ENCODE measurements at regions not wholly inside any gene's neighbourhood (a gene's known extent, or its start where the extent isn't known, plus 50 kb on each side); places are given as distances from the start of the nearest gene placed in this dataset.
A peak's percentile ranks its signal among the peaks of the same experiment; 100 is the strongest.

DNA sequence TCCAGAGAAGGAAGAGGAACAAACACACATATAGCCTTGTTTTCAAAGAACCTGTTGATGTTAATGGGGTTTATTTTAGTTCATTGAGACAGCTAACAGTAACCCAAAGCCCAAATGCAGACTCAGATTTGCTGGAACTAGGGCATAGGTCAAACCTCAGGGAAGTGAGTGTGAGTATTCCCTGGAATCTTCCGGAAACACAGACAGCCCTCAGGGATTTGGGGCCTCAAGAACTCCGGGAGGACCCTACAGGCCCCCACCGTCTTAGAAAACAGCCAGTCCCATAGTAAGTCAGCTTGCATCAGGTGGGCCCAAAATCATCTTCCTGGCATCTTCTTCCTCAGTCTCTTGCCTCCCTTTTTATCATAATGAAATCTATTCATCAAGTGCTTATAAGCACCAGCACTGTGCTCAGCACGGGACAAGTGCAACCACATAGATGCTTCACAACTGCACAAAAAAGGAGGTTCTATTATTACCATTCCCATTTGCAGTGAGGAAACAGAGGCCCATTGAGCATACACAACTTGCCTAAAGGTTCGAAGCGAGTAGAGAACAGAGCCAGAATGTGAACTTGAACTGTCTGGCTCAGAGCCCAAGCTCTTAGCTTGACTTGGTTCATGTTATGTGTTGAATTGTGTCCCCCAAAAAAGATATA, 50.2 kb upstream of the BCL11A start:
- TF ChIP-seq GATA2 (IDR thresholded peaks at IDR 0.05; ENCODE audit: low read depth, low read length): no peak
- no peak for TF ChIP-seq GATA3 (IDR thresholded peaks at IDR 0.05; ENCODE audit: low read depth, low read length)

DNA sequence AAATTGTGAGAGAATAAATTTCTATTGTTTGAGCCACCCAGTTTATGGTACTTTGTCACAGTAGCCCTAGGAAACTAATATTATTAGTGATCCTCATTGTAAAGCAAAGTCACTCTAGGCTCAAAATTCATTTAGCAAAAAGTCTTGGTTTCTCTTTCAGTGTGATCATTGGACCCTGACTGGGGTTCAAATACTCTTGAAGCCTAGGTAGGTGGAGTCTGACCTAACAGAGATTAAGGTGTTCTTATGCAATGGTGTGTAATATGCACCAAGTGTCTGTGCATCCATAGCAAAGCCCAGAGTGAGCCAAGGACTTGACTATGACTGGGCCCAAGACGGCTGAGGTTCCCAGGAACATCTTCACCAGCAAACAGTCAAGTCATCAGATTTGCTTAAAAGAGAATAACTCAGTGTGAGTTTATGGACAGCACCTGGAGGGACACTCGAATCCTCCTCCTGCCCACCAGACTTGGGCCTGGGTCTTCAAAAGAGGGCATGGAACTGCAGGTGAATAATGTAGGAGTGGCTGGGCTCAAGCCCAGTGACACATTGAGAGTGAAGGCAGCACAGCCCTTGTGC, 51.1 kb upstream of the BCL11A start:
- TF ChIP-seq GATA3 (IDR thresholded peaks at IDR 0.05; ENCODE audit: low read depth, low read length) (no peak), GATA2 (IDR thresholded peaks at IDR 0.05; ENCODE audit: low read depth, low read length) (no peak)

DNA sequence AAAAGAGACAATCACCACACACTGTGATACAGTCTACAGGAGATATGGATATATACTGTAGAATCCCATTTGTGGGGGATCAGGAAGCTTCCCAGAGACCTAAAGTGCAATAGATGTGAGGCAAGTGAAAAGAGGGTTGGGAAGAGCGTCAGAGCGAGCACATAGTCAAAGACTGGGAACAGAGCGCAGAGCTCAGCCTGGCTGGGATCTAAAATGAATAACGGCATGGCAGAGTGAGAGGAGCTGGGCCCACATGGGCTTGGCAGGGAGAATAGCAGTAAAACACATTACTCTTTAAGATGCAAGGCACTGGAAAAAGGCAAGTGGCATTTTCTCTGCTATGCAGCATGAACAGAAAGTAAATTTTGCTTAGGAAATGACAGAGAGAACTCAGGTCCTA, 52.4 kb upstream of the BCL11A start:
- TF ChIP-seq GATA3 (IDR thresholded peaks at IDR 0.05; ENCODE audit: low read depth, low read length) (no peak), GATA2 (IDR thresholded peaks at IDR 0.05; ENCODE audit: low read depth, low read length) (no peak)

DNA sequence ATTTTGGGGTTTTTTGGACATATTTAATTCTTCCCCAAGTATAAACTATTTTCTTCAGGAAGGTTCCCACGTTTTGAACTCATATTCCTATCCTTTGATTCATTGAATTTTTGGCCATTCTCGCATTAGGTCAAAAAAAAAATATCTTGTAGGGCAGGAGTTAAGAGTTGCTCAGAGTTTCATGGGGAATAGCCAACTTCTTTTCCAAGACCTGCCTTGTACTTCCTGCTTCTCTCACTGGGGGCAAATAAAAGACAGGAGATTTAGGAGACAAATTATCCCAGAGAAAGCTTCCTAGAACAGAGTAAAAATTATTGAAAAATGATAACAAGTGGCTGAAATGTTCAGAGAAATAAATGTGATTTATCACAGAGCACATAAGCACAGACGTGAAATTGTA, 55.2 kb upstream of the BCL11A start:
- TF ChIP-seq GATA3 (IDR thresholded peaks at IDR 0.05; ENCODE audit: low read depth, low read length): no peak
- no peak for TF ChIP-seq GATA2 (IDR thresholded peaks at IDR 0.05; ENCODE audit: low read depth, low read length)

DNA sequence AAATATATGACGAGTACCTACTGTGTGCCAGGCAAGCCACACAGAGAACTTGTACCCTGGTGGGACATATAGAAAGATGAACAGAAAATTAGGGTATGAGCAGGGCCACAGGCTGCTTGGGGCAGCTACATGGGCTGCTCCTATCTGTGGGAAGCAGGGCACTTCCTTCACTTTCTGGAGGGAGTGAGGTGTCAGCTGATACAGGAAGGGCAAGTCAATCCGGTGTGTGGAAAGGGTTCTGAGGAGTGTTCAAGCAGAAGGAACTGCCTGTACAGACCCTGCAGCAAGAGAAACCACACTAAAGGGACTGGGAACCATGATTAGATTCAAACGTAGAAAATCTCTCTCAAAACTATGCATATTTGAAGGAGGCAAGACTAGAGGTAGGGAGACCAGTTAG, 58.6 kb upstream of the BCL11A start:
- TF ChIP-seq GATA3 (IDR thresholded peaks at IDR 0.05; ENCODE audit: low read depth, low read length): no peak
- TF ChIP-seq GATA2 (IDR thresholded peaks at IDR 0.05; ENCODE audit: low read depth, low read length): no peak

DNA sequence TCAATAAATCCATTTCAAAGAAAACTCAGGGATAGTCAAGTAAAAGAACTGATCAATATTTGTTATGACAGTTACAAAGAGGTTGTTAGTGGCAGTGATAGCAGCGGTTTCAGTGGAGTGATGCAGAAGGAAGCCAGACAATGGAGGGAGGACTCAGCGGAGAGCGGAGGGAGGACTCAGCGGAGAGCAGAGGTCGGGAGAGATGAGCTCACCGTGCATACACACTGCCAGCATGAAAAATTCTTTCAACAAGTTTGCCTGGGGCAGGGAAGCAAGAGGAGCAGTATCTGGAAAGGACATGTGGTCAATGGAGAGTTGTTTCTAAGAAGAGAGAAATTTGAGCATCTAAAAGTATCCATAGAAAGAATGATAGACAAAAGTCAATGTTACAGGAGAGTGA, 60.9 kb upstream of the BCL11A start:
- TF ChIP-seq GATA3 (IDR thresholded peaks at IDR 0.05; ENCODE audit: low read depth, low read length) (no peak), GATA2 (IDR thresholded peaks at IDR 0.05; ENCODE audit: low read depth, low read length) (no peak)

DNA sequence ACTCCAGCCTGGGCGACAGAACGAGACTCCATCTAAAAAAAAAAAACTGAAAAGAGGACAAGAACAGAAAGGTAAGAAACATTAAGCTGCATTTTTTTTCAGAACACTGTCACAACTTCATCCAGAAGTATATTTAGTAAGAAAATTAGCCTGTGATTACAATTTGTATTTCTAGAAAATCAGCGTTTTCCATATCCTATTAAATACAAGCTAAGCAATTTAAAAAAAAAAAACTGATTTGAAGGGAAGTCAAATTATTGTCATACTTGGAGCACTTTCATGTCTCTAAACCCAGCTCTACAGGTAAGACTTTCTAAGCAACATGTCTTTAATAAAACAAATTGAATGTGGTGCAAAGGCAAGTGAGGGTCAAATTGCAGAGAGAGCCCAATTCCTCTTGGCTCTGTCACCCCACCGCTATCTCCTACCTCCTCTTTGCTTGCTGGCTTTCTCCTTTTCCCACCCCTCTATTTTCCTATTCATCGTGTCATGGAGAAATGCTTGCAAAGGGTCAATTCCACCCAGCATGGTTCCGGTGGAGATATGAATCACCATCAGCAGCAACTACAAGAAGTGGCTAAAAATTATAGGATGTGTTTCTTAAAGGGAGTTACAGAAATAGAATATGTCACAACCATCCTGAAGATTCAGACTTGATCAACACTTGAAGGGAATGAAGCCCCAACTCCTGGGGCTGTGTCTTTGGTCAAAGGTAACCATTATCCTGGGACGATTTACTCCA, 68.4 kb upstream of the BCL11A start:
- TF ChIP-seq GATA2 (IDR thresholded peaks at IDR 0.05; ENCODE audit: low read depth, low read length): no peak
- TF ChIP-seq GATA3 (IDR thresholded peaks at IDR 0.05; ENCODE audit: low read depth, low read length): no peak

DNA sequence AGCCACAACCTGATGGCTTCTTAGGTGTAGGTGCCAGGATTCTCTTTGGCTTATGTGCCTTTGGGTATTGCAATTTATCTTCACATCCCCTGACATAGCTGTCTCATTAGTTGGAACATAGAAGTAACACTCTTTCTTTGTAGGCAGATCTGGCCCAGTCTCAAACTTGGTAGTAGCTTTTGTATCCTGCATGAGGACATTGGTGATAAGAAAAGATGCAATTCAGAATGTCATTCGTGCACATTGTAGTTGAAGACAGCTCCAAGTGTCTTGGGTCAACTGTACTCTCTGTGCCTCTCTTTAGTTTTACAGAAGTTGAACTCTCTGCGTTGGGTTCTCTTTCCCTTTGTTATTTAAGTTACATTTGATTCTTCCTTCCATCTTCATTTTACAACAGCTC, 69.6 kb upstream of the BCL11A start:
- TF ChIP-seq GATA3 (IDR thresholded peaks at IDR 0.05; ENCODE audit: low read depth, low read length) (no peak), GATA2 (IDR thresholded peaks at IDR 0.05; ENCODE audit: low read depth, low read length) (no peak)

DNA sequence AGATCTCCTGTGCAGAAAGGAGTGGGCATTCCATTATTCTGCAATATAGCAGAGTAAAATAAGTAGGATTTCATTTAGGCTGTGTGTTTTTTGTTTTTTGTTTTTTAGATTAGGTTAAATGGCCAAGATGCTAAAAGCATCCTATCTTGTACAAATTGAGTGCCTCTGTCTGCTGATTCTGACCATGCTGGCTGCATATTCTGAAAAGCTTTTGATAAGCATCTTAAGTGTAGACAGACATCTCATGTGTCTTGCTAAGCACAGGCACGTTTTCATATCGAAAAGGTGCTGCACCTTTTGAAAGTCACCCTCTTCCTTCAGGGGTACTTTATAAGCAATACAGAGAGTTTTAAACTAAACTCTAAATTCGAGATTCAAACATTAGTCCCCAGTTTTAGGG, 74.0 kb upstream of the BCL11A start:
- peak; percentile 64 for TF ChIP-seq GATA3 (IDR thresholded peaks at IDR 0.05; ENCODE audit: low read depth, low read length)
- TF ChIP-seq GATA2 (IDR thresholded peaks at IDR 0.05; ENCODE audit: low read depth, low read length): peak; percentile 31; the same call in 1 of the 2 replicates

DNA sequence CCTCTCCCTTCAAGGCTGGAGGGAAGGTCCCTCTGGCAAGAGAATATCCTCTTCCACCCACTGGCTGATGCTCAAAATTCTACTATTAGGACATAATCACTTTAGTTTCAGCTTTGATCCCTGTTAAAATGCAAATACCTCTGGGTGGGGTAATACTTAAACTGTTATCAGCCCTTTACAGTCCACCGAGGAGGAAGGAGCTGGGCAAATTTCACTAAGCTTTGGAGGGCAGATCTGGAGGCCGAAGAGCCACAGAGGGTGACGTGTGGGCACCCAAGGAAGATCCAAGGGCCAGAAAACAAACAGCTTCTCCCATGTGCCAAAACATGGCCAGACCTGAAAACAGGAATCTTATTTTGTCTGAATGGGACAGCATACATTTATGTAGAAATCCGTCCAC, 74.6 kb upstream of the BCL11A start:
- TF ChIP-seq GATA3 (IDR thresholded peaks at IDR 0.05; ENCODE audit: low read depth, low read length): no peak
- TF ChIP-seq GATA2 (IDR thresholded peaks at IDR 0.05; ENCODE audit: low read depth, low read length): no peak

DNA sequence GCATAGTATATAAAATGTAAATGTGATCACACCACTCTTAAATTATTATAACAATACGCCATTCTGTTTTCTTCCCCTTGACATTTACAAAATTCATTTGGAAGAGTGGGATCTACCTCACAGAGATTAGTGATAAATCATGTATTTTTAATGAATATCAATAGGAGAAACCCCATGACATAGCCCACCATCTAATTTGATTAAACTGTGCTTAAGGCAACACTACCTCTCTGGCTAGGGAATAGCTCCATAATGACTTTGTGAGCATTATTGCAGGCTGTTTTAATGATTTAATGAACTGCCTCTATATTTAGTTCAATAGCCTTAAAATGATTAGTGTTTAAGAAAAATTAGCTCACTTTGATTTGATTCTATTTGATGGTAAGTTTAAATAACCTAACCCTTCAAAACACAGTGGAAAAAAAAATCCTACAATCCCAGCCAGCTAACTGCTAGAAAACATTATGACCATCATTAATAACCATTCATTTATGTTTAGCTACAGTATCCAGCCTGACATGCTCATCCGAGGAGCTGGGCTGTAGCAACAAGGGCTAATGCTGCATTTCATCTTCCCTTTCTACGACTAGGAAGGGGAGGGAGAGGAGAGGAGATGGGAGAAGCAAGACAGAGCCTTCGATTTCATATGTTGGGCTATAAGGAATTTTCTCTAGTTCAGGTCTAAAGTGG, 75.3 kb upstream of the BCL11A start:
- no peak for TF ChIP-seq GATA3 (IDR thresholded peaks at IDR 0.05; ENCODE audit: low read depth, low read length)
- no peak for TF ChIP-seq GATA2 (IDR thresholded peaks at IDR 0.05; ENCODE audit: low read depth, low read length)

DNA sequence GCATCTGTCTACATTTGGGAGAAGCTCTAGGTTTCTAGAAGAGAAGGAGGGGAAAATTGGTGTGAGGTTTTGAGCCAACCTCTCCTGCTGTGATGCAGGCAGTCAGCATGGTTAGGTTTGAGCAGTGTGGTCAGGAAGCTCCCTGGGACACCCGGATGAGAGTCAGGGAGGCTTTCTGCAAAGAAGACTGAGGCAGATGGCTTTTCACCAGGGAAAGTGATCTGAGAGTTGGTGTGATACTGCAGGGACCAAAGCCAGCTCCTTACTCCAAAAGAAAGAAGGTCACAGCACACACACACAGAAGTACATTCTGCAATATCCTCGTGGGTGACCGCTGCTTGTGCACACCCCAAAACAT, 75.8 kb upstream of the BCL11A start:
- no peak for TF ChIP-seq GATA2 (IDR thresholded peaks at IDR 0.05; ENCODE audit: low read depth, low read length)

DNA sequence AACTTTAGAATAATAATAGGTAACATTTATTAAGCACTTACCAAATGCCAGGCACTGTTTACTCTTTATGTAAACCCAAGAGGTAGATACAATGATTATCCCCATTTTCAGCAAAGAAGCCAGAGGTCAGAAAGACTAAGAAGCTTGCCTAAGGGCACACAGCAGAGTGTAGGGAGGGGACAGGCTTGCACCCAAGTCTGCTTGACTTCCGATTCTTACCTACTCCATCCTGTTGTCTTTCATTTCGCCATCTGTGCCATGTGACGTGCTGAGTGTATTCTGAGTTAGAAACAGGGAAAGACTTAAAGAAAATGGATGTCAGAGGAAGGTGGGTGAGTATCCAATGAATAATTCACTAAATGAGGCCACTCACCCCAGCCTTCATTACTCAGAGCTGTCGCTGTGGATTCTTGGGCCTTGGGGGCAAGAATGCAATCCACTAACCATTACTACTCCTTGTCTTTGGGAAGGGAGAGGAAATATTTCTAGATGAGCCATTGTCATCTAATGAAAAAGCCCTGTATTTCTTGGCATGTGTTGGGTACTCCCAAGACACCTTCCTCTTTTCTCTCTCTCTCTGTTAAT, 76.4 kb upstream of the BCL11A start:
- TF ChIP-seq GATA3 (IDR thresholded peaks at IDR 0.05; ENCODE audit: low read depth, low read length): no peak
- TF ChIP-seq GATA2 (IDR thresholded peaks at IDR 0.05; ENCODE audit: low read depth, low read length): no peak

DNA sequence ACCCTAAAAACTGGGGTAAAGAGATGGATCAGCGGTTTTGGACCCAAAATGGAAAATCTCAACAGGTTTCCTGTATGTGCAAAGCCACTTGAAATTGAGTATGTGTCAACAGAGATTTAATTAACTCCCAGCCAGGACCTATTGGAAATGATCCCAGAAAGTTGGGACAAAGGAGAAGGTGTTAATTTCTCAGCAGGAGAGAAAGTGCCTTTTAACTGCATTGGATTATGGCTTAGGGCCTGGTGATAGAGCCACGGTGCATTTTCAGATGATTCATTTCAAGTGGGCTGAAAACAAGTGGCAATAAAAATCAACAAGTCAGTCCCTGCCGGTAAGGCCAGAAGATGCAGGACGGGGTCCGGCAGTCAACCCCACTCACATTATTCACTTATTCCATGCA, 80.2 kb upstream of the BCL11A start:
- TF ChIP-seq GATA3 (IDR thresholded peaks at IDR 0.05; ENCODE audit: low read depth, low read length) (no peak), GATA2 (IDR thresholded peaks at IDR 0.05; ENCODE audit: low read depth, low read length) (no peak)
